ENCODE measurements at regions not wholly inside any gene's neighbourhood (a gene's known extent, or its start where the extent isn't known, plus 50 kb on each side); places are given as distances from the start of the nearest gene placed in this dataset.
"Not testable (repeated sequence)": the region's sequence is repeated elsewhere in the genome, so short reads cannot be mapped to it uniquely, and the experiment has no call there.

DNA sequence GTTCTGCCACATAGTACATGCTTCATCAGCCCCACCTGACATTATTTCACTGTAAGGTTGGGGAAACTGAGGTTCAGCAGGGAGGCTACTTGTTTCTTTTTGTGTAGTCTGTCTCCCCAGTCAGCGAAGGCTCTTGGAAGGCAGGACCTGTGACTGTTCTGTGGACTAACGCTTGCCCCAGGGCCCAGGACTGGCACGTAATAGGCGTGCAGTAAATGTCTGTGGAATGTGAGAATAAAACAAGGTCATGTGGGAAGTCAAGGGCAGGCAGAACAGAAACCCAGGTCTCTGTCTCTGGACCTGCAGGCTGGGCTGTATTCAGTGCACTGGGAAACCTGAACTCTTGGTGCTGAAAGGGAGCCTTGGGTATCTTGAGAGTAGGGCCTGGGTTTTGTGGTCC, 168.7 kb downstream of the RPS24 start:
- DNase-seq (ENCODE audit: low spot score) (no peak), ATAC-seq (no peak)
- intact Hi-C loops (cut with DNase I): no loop called here

DNA sequence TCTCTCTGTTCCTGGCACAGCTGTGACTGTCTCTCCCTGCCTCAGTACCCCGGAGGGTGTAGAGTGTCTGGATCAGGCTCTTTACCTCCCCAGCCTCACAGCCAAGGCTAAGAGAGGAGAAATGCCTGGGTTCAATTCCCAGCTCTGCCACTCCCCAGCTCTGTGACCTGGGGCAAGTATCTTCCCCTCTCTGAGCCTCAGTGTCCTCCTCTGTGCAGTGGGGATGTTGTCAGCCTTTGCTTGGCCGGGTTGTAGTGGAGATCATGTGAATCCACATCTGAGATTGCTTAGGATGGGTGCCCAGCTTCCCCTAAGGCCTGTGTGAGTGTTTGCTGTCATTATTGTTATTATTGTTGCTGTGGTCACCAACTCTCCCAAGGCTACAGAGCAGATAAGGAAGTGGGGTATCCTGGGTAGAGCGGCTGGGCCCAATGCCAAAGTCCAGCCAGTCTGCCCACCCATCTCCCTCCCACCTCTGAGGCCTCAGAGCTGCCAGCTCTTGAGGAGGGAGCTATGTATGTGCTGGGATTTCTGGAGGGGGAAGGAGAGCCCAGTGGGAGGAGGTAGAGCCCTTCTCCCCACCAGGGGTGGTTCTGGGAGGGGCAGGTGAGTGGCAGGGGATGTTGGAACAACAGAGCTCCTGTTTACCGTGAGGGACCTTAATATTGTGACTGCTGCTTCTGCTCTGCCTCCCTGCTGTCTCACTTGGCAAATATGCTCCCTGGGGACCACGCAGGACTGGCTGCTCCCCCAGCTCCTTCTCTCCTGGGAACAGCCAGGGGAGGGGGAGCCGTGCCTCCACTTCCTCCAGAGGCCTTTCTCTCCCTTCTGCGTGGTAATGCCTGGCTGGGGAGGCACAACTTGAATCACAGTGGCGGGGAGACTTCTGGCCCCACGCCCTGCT, 170.5 kb downstream of the RPS24 start:
- DNase-seq (ENCODE audit: low spot score) (no peak), ATAC-seq (peak; percentile 29)
- intact Hi-C loops (cut with DNase I): no loop called here

GRCh38 chr10:78205457-78206016, 171.9 kb downstream of the RPS24 start:
- intact Hi-C loops (cut with DNase I): no loop called here
- no peak for DNase-seq (ENCODE audit: low spot score)
- ATAC-seq: no peak

GRCh38 chr10:78207216-78207615, 173.6 kb downstream of the RPS24 start:
- ATAC-seq (no peak), DNase-seq (ENCODE audit: low spot score) (no peak)
- intact Hi-C loops (cut with DNase I): no loop called here

DNA sequence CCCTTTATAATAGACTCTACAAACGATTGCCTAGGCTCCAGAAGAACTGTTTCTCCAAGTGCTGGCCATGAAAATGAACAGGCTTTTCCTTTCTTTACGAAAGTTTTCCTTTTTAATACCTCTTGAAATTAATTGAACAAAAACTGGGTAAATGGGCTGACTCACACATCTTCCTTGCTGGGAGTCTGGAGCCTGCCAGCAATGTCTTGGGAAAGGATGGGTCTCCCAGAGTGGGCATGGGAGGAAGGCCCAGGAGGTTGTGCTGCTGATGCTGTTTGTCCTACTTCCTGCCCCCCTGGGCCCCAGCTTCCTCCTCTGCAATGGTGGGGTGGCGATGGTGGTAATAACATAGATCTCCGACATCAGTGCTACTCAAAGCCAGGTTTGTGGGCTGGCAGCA, 174.1 kb downstream of the RPS24 start:
- ATAC-seq (no peak), DNase-seq (ENCODE audit: low spot score) (no peak)
- intact Hi-C loops (cut with DNase I): no loop called here

DNA sequence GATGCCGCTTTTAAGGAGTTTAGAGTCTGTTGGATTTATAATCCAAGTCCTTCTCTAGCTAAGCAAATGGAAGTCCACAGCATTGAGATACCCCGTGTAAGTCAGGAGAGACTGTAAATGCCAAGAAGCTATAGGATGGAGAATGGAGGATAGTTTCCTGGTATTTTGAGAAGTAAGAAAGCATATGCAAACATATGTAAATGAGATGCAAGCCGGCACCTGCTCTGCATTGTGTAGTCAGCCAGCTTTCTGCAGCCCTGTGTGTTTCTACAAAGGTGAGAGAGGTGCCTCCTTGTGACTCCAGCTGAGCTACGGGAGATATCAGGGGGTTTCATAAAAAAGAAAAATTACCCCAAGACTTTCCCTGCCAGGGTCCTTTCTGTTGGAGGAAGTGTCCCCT, 176.3 kb downstream of the RPS24 start:
- intact Hi-C loops (cut with DNase I): loop anchor here (10.0 kb wide), 1 partner anchor 985 kb away; no protein-coding TSS in a partner anchor
- DNase-seq (ENCODE audit: low spot score) (no peak), ATAC-seq (no peak)

GRCh38 chr10:78210548-78210947, 176.9 kb downstream of the RPS24 start:
- ATAC-seq: no peak
- intact Hi-C loops (cut with DNase I): loop anchor here (10.0 kb wide), 1 partner anchor 984 kb away; no protein-coding TSS in a partner anchor
- DNase-seq (ENCODE audit: low spot score): no peak

DNA sequence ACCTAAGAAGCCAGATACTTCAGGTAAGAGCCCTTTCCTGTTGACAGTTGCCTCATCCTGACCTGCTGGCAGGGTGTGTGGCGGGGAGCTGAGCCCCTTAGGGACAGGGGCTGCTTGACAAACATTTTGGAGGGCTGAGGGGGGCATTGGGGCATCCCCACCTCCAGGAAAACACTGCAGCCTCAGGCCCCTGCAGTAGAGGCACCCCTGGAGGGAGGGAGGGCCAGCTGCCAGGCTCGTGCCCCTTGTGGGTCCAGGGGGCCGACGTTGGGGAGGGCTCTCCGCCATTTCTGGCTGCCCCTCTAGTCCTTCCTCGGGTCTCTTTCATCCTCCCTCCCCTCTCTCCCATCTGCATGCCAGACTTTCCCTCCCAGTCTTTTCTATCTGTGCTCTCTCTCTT, 177.3 kb downstream of the RPS24 start:
- intact Hi-C loops (cut with DNase I): loop anchor here (10.0 kb wide), 1 partner anchor 984 kb away; no protein-coding TSS in a partner anchor
- no peak for ATAC-seq
- DNase-seq (ENCODE audit: low spot score): no peak

DNA sequence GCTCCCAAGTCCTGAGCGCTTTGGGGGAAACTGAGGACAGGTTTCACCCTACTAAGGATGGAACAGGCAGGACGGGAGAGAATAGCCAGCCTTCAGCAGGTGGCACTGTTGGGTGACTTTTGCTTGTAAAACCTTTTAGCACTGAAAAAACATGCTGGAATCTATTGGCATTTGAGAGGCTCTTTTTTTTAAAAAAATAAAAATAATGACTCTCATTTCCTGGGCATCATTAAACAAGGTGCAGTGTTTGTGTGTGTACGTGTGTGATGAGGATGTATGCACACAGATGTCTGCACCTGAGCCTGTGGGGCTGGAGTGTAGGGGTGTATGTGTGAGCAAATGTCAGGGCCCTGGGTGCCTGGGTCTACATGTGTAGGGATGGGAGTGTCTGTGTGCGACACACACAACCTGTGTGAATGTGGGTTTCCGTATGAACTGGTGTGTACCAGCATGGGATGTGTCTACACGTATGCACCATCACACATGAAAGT, 177.9 kb downstream of the RPS24 start:
- no peak for DNase-seq (ENCODE audit: low spot score)
- intact Hi-C loops (cut with DNase I): loop anchor here (10.0 kb wide), 1 partner anchor 983 kb away; no protein-coding TSS in a partner anchor
- ATAC-seq: no peak

GRCh38 chr10:78212060-78212785, 178.6 kb downstream of the RPS24 start:
- DNase-seq (ENCODE audit: low spot score) (no peak), ATAC-seq (no peak)
- intact Hi-C loops (cut with DNase I): loop anchor here (10.0 kb wide), 1 partner anchor 983 kb away; no protein-coding TSS in a partner anchor

- ATAC-seq (no peak), DNase-seq (ENCODE audit: low spot score) (no peak)
- intact Hi-C loops (cut with DNase I): loop anchor here (10.0 kb wide), 1 partner anchor 982 kb away; no protein-coding TSS in a partner anchor
These were observed 179.1 kb downstream of the RPS24 start for GRCh38 chr10:78212786-78213175.

GRCh38 chr10:78214955-78215354, 181.3 kb downstream of the RPS24 start:
- no peak for DNase-seq (ENCODE audit: low spot score)
- ATAC-seq: peak; percentile 29
- intact Hi-C loops (cut with DNase I): loop anchor here (10.0 kb wide), 1 partner anchor 980 kb away; no protein-coding TSS in a partner anchor

- peak; percentile 85 for DNase-seq (ENCODE audit: low spot score)
- intact Hi-C loops (cut with DNase I): loop anchor here (10.0 kb wide), 1 partner anchor 979 kb away; no protein-coding TSS in a partner anchor
- ATAC-seq: peak; percentile 95
These were observed 182.0 kb downstream of the RPS24 start for GRCh38 chr10:78215645-78216044.

GRCh38 chr10:78217336-78217735, 183.7 kb downstream of the RPS24 start:
- intact Hi-C loops (cut with DNase I): loop anchor here (10.0 kb wide), 1 partner anchor 977 kb away; no protein-coding TSS in a partner anchor
- no peak for DNase-seq (ENCODE audit: low spot score)
- ATAC-seq: no peak

DNA sequence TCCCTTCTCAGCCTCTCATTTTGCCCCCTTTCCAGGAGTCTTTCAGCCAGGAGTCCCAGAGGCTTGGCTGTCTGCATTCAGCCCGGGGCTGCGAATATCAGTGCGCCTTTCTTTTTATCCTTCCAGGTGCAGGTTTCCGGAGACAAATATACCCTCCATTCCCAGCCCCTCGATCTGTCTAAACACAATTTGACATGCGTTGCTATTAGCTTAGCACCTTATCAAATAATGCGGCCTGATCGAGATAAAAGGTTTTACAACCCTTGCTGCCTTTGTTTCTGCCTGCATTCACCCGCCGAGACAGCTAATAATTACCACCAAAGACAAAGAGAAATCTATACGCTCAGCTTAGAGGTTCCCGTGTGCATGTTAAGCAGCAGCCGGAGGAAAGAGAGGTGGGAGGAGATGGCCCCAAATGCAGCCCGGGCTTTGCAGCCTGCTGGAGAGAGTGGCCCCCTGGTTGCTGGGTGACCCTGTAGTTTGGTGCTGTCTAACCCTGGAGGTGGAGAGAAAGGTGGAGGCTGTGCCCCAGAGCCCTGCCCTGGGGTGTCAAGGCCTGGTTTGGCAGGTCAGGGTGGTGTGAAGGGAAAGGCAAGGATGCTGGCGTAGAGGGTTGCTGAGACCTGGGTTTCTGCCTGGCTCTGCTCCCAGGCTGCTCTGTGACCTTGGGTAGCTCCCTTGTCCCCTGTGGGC, 185.3 kb downstream of the RPS24 start:
- DNase-seq (ENCODE audit: low spot score) (no peak), ATAC-seq (no peak)
- intact Hi-C loops (cut with DNase I): loop anchor here (10.0 kb wide), 1 partner anchor 976 kb away; no protein-coding TSS in a partner anchor

DNA sequence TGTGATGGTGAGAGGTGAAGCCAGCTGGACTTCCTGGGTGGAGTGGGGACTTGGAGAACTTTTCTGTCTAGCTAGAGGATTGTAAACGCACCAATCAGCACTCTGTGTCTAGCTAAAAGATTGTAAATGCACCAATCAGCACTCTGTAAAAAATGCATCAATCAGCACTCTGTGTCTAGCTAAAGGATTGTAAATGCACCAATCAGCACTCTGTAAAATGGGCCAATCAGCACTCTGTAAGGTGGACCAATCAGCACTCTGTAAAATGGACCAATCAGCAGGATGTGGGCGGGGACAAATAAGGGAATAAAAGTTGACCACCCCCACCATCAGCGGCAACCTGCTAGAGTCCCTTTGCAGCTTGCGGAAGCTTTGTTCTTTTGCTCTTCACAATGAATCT, 185.9 kb downstream of the RPS24 start:
- intact Hi-C loops (cut with DNase I): loop anchor here (10.0 kb wide), 1 partner anchor 975 kb away; no protein-coding TSS in a partner anchor
- not testable (repeated sequence) for DNase-seq (ENCODE audit: low spot score); ATAC-seq

GRCh38 chr10:78220781-78221180, 187.1 kb downstream of the RPS24 start:
- ATAC-seq (no peak), DNase-seq (ENCODE audit: low spot score) (no peak)
- intact Hi-C loops (cut with DNase I): no loop called here

DNA sequence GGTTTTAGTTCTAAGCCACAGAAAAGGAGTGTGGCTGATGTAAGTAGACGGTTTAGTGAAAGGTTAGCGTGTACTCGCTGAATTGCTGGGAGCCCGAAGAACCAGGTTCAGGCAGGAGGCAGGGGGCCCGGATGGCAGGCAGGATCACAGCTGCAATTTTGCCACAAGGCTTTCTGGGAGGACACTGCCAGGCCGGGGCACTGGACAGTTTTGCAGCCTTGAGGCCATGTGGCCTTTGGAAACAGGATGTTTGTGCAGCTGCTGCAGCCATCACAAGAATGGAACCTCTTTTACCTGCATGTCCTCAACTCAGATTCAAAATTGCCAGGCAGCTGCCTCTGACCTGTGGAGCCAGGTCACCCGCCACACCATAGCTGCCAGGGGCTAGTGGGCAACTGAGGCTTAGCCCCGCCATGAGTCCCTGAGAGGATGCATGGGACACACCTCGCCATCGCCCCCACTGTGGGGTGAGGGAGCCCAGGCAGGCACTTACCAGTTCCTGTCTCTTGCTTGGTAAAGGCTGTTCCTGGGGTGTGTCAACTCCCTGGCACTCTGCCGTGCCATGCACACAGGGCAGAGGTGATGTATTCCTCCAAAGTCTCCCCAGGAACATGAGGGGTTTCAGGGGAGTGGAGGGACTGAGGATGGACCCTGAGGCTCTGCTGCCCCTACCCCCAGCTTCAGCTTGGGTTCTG, 188.6 kb downstream of the RPS24 start:
- DNase-seq (ENCODE audit: low spot score) (no peak), ATAC-seq (no peak)
- intact Hi-C loops (cut with DNase I): no loop called here

Measured in sciatic nerve (tissue), 2 donors.